ENCODE measurements at regions not wholly inside any gene's neighbourhood (a gene's known extent, or its start where the extent isn't known, plus 50 kb on each side); places are given as distances from the start of the nearest gene placed in this dataset.

DNA sequence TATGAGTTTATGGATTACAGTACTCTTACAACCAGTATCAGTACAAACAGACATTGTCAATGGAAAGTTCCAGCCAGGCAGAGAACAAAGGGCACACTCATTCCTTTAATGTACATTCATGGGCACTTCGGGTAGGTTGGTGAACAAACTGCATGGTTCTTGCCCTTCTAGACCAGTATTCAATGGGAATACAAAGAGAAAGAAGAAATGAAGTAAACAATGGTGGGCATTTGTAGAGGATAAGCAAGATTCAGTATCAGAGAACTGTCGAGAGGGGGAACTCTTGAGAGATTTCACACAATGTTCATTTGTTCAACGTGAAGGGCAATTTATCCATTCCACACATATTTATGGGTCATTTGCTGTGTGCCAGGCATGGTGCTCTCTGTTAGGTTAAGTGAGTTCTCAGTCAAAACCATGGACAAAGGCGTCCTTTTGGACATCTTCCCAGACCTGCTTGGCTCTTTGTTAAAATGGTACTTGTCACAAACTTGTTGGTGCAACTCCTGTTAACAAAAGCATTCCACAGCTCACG lies 714.8 kb downstream of the DHX35 start:
- Histone ChIP-seq H3K36me3 (no peaks in the 10 kb centered on the region), H3K4me1 (no peaks in the 10 kb centered on the region), H3K27me3 (no peaks in the 10 kb centered on the region), H3K4me3 (no peak overlapping the region), H3K27ac (no peak overlapping the region), H3K9me3 (no peaks in the 10 kb centered on the region)
- 51% methylated on average over 5 of the region's 5 CpGs for WGBS
- no peak for DNase-seq (ENCODE audit: low spot score in 2 of 2)
- TF ChIP-seq EP300 (IDR thresholded peaks at IDR 0.05) (no peak), POLR2AphosphoS5 (IDR thresholded peaks at IDR 0.05) (no peak), POLR2A (IDR thresholded peaks at IDR 0.05) (no peak)
- TF ChIP-seq, protein P1, sequence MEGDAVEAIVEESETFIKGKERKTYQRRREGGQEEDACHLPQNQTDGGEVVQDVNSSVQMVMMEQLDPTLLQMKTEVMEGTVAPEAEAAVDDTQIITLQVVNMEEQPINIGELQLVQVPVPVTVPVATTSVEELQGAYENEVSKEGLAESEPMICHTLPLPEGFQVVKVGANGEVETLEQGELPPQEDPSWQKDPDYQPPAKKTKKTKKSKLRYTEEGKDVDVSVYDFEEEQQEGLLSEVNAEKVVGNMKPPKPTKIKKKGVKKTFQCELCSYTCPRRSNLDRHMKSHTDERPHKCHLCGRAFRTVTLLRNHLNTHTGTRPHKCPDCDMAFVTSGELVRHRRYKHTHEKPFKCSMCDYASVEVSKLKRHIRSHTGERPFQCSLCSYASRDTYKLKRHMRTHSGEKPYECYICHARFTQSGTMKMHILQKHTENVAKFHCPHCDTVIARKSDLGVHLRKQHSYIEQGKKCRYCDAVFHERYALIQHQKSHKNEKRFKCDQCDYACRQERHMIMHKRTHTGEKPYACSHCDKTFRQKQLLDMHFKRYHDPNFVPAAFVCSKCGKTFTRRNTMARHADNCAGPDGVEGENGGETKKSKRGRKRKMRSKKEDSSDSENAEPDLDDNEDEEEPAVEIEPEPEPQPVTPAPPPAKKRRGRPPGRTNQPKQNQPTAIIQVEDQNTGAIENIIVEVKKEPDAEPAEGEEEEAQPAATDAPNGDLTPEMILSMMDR (IDR thresholded peaks at IDR 0.05) = no peak

DNA sequence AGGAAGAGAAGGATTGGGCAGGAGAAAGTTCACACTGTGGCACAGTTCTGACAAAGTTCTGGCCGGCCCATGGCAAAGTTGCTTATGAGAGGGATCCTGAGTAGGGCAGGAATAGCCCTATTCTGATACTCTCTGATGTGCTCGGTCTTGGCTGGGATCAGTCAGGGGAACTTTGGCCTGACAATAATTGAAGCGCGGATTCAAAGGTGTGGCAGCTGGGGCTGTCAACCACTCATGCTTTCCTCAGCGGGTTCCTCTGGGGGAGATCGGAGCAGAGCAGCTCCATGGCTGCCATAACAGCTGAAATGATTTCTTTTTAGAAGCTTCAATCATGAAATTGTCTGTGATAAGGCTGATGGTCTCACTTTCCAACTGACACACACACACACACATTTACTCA lies 714.1 kb downstream of the DHX35 start:
- Histone ChIP-seq H3K9me3 (no peaks in the 10 kb centered on the region), H3K4me1 (peaks cover under 1% of the 10 kb centered on the region), H3K36me3 (no peaks in the 10 kb centered on the region), H3K27ac (no peak overlapping the region), H3K27me3 (no peaks in the 10 kb centered on the region), H3K4me3 (no peak overlapping the region)
- no peak for DNase-seq (ENCODE audit: low spot score in 2 of 2)
- 91% methylated on average over 6 of the region's 6 CpGs for WGBS
- no peak for TF ChIP-seq POLR2AphosphoS5 (IDR thresholded peaks at IDR 0.05)
- TF ChIP-seq POLR2A (IDR thresholded peaks at IDR 0.05) = no peak
- TF ChIP-seq EP300 (IDR thresholded peaks at IDR 0.05) = no peak
- TF ChIP-seq, protein P1 (IDR thresholded peaks at IDR 0.05) = no peak

DNA sequence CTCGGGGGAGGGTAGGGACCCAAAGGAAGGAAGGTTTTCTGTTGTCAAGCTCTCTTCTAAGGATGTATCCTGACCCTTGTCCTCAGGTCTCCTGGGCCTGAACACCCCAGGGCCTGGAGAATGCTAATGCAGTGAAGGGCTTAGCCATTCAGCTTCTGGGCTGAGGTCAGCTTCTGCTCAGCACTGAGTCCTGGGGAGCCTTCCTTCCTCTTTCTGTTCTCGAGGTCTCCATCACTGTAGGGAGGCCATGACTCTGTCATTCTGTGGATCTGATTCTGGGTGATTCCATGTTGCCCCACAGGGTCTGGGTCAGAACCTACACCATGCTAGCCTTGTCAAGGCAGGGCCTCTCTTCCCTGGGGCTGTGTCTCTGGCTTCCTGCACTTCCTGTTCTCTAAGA lies 712.7 kb downstream of the DHX35 start:
- Histone ChIP-seq H3K27me3 (no peaks in the 10 kb centered on the region), H3K36me3 (no peaks in the 10 kb centered on the region), H3K9me3 (no peaks in the 10 kb centered on the region), H3K4me1 (peaks cover 3% of the 10 kb centered on the region), H3K4me3 (no peak overlapping the region), H3K27ac (no peak overlapping the region)
- DNase-seq (ENCODE audit: low spot score in 2 of 2) = no peak
- TF ChIP-seq POLR2A (IDR thresholded peaks at IDR 0.05) (no peak), POLR2AphosphoS5 (IDR thresholded peaks at IDR 0.05) (no peak), EP300 (IDR thresholded peaks at IDR 0.05) (no peak)
- TF ChIP-seq, protein P1 (IDR thresholded peaks at IDR 0.05) = no peak
- WGBS = 76% methylated on average over 2 of the region's 2 CpGs

DNA sequence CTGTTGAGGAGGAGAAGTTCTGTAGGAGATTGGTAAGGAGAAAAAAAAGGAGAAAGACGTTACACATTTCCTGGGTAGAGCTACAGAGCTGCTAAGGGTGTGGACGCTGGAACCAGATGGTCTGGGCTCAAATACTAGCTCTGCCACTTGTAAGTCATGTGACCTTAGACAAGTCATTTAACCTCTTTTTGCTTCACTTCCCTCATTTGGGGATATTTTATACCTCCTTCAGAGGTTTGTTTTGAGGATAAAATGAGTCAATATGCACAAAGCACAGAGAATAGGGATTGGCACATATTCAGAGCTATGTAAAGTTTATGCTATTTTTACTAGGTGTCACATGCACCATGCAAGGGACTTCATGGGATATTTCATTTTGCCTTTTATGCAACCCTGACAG lies 708.8 kb downstream of the DHX35 start:
- Histone ChIP-seq H3K4me3 (no peak overlapping the region), H3K36me3 (no peaks in the 10 kb centered on the region), H3K27me3 (no peaks in the 10 kb centered on the region), H3K4me1 (peaks cover 3% of the 10 kb centered on the region), H3K9me3 (no peaks in the 10 kb centered on the region), H3K27ac (no peak overlapping the region)
- DNase-seq (ENCODE audit: low spot score in 2 of 2) = no peak
- 18% methylated on average over 2 of the region's 2 CpGs for WGBS
- TF ChIP-seq POLR2A (IDR thresholded peaks at IDR 0.05) = no peak
- TF ChIP-seq, protein P1 (IDR thresholded peaks at IDR 0.05) = no peak

DNA sequence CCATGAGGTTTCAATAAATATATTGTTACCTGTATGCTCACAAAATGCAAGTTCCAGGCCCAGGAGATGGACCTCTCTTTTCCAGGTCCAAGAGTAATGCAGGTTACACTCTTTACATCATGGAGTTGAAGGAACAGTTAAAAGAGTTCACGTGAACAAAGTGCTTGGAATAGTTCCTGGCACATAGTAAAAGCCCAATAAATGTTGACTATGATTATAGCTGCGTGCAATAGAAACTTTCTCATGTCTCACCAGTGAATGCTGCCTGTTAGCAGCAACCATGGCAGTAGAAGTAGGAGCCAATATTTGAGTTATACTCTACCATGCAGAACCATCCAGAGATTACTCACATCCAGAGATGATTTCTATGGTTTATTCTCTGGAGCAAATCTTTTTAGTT lies 707.5 kb downstream of the DHX35 start:
- DNase-seq (ENCODE audit: low spot score in 2 of 2) = no peak
- Histone ChIP-seq H3K36me3 (no peaks in the 10 kb centered on the region), H3K9me3 (no peaks in the 10 kb centered on the region), H3K27ac (no peak overlapping the region), H3K4me1 (peaks cover 3% of the 10 kb centered on the region), H3K27me3 (no peaks in the 10 kb centered on the region), H3K4me3 (no peak overlapping the region)
- 88% methylated on average over 2 of the region's 2 CpGs for WGBS
- TF ChIP-seq, protein P1 (IDR thresholded peaks at IDR 0.05) = no peak
